Bronchial epithelial cell (primary cell): ENCODE measurements at regions not wholly inside any gene's neighbourhood (a gene's known extent, or its start where the extent isn't known, plus 50 kb on each side); places are given as distances from the start of the nearest gene placed in this dataset.
"Not testable (repeated sequence)": the region's sequence is repeated elsewhere in the genome, so short reads cannot be mapped to it uniquely, and the experiment has no call there.

Experiments
- DNase-seq: peaks from one replicate; pipeline ENCODE4 v3.0.0-alpha.2; 2010; ENCODE audit warnings: low read depth
- FAIRE-seq: peaks from 2 replicates; lab custom pipeline; 2011; peaks lifted over from hg19 to GRCh38; lab: Jason Lieb, UNC
- H3K27me3 ChIP-seq: 2 replicates; pipeline ENCODE4 v1.5.1; 2011; ENCODE audit warnings: low read length; ENCODE audit not compliant: control insufficient read depth, insufficient read depth
- H3K36me3 ChIP-seq: 2 replicates; pipeline ENCODE4 v1.5.1; 2011; ENCODE audit warnings: low read length; ENCODE audit not compliant: control insufficient read depth, insufficient read depth
- H3K4me3 ChIP-seq: 2 replicates; pipeline ENCODE4 v1.5.1; 2011; ENCODE audit warnings: mild to moderate bottlenecking, low read depth, low read length, control low read depth
- TF ChIP-seq, protein P1 (sequence below): IDR thresholded peaks from 2 replicates; pipeline ENCODE4 v1.5.1; 2011; ENCODE audit warnings: mild to moderate bottlenecking, moderate library complexity, low read length, control low read depth, inconsistent platforms; ENCODE audit not compliant: insufficient read depth, severe bottlenecking

GRCh38 chr18:14964406-14964805 is 216.4 kb downstream of the ANKRD30B start:
- FAIRE-seq (no peak), DNase-seq (no peak)
- TF ChIP-seq, protein P1, sequence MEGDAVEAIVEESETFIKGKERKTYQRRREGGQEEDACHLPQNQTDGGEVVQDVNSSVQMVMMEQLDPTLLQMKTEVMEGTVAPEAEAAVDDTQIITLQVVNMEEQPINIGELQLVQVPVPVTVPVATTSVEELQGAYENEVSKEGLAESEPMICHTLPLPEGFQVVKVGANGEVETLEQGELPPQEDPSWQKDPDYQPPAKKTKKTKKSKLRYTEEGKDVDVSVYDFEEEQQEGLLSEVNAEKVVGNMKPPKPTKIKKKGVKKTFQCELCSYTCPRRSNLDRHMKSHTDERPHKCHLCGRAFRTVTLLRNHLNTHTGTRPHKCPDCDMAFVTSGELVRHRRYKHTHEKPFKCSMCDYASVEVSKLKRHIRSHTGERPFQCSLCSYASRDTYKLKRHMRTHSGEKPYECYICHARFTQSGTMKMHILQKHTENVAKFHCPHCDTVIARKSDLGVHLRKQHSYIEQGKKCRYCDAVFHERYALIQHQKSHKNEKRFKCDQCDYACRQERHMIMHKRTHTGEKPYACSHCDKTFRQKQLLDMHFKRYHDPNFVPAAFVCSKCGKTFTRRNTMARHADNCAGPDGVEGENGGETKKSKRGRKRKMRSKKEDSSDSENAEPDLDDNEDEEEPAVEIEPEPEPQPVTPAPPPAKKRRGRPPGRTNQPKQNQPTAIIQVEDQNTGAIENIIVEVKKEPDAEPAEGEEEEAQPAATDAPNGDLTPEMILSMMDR: no peak
- H3K4me3 ChIP-seq: no peak overlapping the region
- H3K27me3 ChIP-seq: no peaks in the 10 kb centered on the region
- H3K36me3 ChIP-seq: no peaks in the 10 kb centered on the region

- H3K4me3 ChIP-seq, H3K27me3 ChIP-seq, FAIRE-seq, DNase-seq, H3K36me3 ChIP-seq: not testable (repeated sequence)
Observed at GRCh38 chr18:14964976-14965375, 217.0 kb downstream of the ANKRD30B start.

DNA sequence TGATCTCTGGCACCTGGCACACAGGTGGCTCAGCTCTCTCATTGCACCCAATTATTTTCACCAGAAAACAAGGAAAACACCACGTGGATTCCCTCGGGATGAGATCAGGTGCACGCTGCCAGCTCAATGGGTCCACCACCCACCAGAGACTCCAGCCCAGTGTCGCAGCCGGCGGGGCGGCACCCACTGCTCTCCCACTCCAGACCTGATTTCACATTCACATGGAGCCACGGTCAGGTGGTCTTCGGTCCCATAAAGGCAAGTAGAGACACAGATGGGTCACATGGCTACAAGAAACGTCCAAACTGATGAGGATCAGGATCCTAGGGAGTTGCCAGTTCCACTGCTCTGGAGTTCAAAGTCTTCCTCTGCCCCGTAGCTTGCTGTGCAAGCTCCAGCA is 217.6 kb downstream of the ANKRD30B start:
- Histone ChIP-seq H3K36me3 (no peaks in the 10 kb centered on the region), H3K27me3 (no peaks in the 10 kb centered on the region), H3K4me3 (no peak overlapping the region)
- DNase-seq (no peak), FAIRE-seq (no peak)
- TF ChIP-seq, protein P1: no peak

DNA sequence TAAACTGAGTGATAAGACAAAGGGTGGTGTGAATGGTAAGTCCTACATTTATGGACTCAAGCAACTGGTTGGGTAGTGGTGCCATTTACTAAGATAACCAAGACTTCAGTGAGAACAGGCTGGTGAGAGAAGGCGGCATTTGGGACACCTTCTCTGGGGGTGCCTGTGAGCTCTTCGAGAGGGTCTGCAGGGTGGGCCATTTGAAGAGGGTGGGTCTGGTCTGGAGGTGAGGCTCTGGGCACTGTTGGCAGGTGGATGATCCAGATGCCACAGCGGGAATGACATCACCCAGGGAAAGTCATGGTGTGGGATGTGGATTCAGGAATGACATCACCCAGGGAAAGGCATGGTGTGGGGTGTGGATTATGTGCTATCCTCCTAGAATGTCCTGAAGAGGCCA is 219.3 kb downstream of the ANKRD30B start:
- H3K27me3 ChIP-seq, H3K4me3 ChIP-seq, DNase-seq, H3K36me3 ChIP-seq: not testable (repeated sequence)
- peak; percentile 86 for FAIRE-seq

DNA sequence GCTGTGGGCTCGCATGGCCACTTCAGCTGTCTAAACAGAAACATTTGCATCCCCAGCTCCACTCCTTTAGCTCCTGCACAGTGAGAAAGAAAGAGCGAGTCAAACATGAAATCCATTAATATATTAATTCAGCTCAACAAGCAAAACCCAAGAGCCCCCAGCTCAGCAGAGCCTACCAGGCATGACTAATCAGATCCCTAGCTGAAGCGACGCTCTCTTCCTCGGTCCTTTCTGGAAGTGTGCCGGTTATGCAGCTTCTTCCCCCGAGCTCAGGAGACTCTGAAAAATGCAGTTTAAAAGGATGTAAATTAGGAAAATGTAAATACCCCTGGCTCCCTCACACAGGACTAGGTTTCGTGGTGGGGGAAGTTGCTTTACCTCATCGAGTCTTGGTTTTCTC is 221.5 kb downstream of the ANKRD30B start:
- FAIRE-seq: peak; percentile 32

DNA sequence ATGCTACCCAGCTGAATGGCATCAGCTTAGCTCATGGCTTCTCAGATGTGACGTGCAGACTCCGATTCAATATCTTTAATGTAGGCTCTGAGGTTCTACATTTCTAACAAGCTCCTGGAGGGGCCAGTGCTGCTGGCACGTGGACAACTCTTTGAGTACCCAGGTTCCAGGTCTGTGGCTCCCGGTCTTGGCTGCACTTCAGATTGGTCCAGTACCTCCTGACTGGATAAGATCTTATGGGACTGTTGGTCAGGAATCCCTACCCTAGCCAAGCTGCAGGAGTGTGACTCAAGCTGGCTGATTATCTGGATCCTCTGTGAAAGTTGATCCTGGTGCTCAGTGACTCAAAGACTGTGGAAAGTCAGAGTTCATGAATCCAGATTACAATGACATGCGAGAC is 222.1 kb downstream of the ANKRD30B start:
- Histone ChIP-seq H3K4me3 (no peak overlapping the region), H3K36me3 (no peaks in the 10 kb centered on the region), H3K27me3 (no peaks in the 10 kb centered on the region)
- FAIRE-seq (peak; percentile 96), DNase-seq (peak; percentile 40)
- TF ChIP-seq, protein P1: no peak

More for the DNA sequence above, 221.5 kb downstream of the ANKRD30B start:
- Histone ChIP-seq H3K36me3 (no peaks in the 10 kb centered on the region), H3K27me3 (no peaks in the 10 kb centered on the region), H3K4me3 (no peak overlapping the region)
- TF ChIP-seq, protein P1: no peak
- DNase-seq: no peak

GRCh38 chr18:14971461-14972185 is 223.7 kb downstream of the ANKRD30B start:
- Histone ChIP-seq H3K27me3 (no peaks in the 10 kb centered on the region), H3K36me3 (no peaks in the 10 kb centered on the region), H3K4me3 (no peak overlapping the region)
- DNase-seq: peak; percentile 21
- TF ChIP-seq, protein P1: no peak
- no peak for FAIRE-seq

- not testable (repeated sequence) for H3K4me3 ChIP-seq, H3K36me3 ChIP-seq, H3K27me3 ChIP-seq, FAIRE-seq, DNase-seq
Observed at GRCh38 chr18:14973421-14973820, 225.4 kb downstream of the ANKRD30B start.
